GM12878 (cell line): ENCODE measurements at regions not wholly inside any gene's neighbourhood (a gene's known extent, or its start where the extent isn't known, plus 50 kb on each side); places are given as distances from the start of the nearest gene placed in this dataset.

ENCODE experiments used
- ATAC-seq: fragments of 200-7000 bp; cut with Tn5 transposase; 3 replicates; pipeline ENCODE4 v1.9.1; 2020; ENCODE audit warnings: mild to moderate bottlenecking, moderate library complexity
- BruUV-seq: library from RNA; stranded (reverse); fragments of 400-500 nt; replicated peaks from 2 replicates; lab custom pipeline; 2021; lab: Mats Ljungman, UMichigan
- CTCF ChIA-PET: fragments of 300-600 bp; sonication (Branson Sonifier 250); formaldehyde crosslinking; extraction: SDS; loops from one replicate; lab custom pipeline; 2021; ENCODE audit warnings: inconsistent platforms; lab: Yijun Ruan, JAX
- POLR2A ChIA-PET: fragments of 350-600 bp; formaldehyde crosslinking; extraction: SDS; loops from one replicate; lab custom pipeline; 2021; ENCODE audit warnings: inconsistent platforms; lab: Charles Lee
- RAD21 ChIA-PET: fragments of 300-600 bp; sonication (Branson Sonifier 250); formaldehyde crosslinking; loops from one replicate; lab custom pipeline; 2023; ENCODE audit warnings: antibody characterized with exemption; ENCODE audit not compliant: unreplicated experiment; lab: Charles Lee
- SMC1A ChIA-PET: fragments of 300-600 bp; sonication (Branson Sonifier 250); formaldehyde crosslinking; loops from one replicate; lab custom pipeline; 2023; ENCODE audit not compliant: unreplicated experiment, uncharacterized antibody; lab: Charles Lee
- DNase-seq: peaks from one replicate; pipeline ENCODE4 v3.0.0-alpha.2; 2011; ENCODE audit warnings: low read depth, low spot score
- FAIRE-seq: peaks from 3 replicates; lab custom pipeline; 2011; peaks lifted over from hg19 to GRCh38; lab: Jason Lieb, UNC
- H2AFZ ChIP-seq: 2 replicates; pipeline ENCODE4 v1.6.0; 2011; ENCODE audit warnings: low read depth, low read length, control low read depth; ENCODE audit not compliant: control insufficient read depth
- H3K27ac ChIP-seq: 2 replicates; pipeline ENCODE4 v1.5.1; 2011; ENCODE audit warnings: control low read depth; ENCODE audit not compliant: control insufficient read depth, insufficient read depth
- H3K27me3 ChIP-seq, 2 experiments: replicated peaks in 1 of 2; 2 replicates each; pipeline versions ENCODE4 v1.6.0 to v1.6.1; 2011; ENCODE audit warnings: low read length in 1 of 2; ENCODE audit not compliant: control insufficient read depth in 2 of 2, insufficient read depth in 2 of 2
- H3K36me3 ChIP-seq, 2 experiments: 2 replicates each; pipeline ENCODE4 v1.5.1; 2011; ENCODE audit warnings: low read length in 1 of 2; ENCODE audit not compliant: control insufficient read depth in 2 of 2, insufficient read depth in 2 of 2
- H3K4me1 ChIP-seq: 2 replicates; pipeline ENCODE4 v1.6.1; 2011; ENCODE audit warnings: mild to moderate bottlenecking, low read length, moderate library complexity, mixed read lengths; ENCODE audit not compliant: control insufficient read depth, insufficient read depth
- H3K4me2 ChIP-seq: 2 replicates; pipeline ENCODE4 v1.6.0; 2011; ENCODE audit warnings: control low read depth; ENCODE audit not compliant: control insufficient read depth, insufficient read depth
- H3K4me3 ChIP-seq: fragments of 200-600 bp; sonication (generic); 2 replicates; pipeline ENCODE4 v1.5.1; 2016
- H3K79me2 ChIP-seq: 2 replicates; pipeline ENCODE4 v1.6.0; 2011; ENCODE audit warnings: low read length; ENCODE audit not compliant: control insufficient read depth, insufficient read depth
- H3K9ac ChIP-seq: 2 replicates; pipeline ENCODE4 v1.8.0; 2011; ENCODE audit warnings: low read length, control low read depth, mixed read lengths; ENCODE audit not compliant: control insufficient read depth, insufficient read depth
- H3K9me3 ChIP-seq: replicated peaks from 3 replicates; pipeline ENCODE4 v1.5.1; 2011; ENCODE audit warnings: mild to moderate bottlenecking, low read length; ENCODE audit not compliant: control insufficient read depth, insufficient read depth
- H4K20me1 ChIP-seq: 2 replicates; pipeline ENCODE4 v1.6.0; 2011; ENCODE audit not compliant: control insufficient read depth, insufficient read depth
- IRF4 ChIP-seq: IDR thresholded peaks from 2 replicates; pipeline ENCODE4 v1.6.1; 2011; ENCODE audit warnings: low read depth, low read length
- KLF5 ChIP-seq: fragments of 450-650 bp; IDR thresholded peaks from 2 replicates; pipeline ENCODE4 v1.6.1; 2014; ENCODE audit warnings: mild to moderate bottlenecking; ENCODE audit not compliant: partially characterized antibody
- RAD21 ChIP-seq: IDR thresholded peaks from 2 replicates; pipeline ENCODE4 v1.6.1; 2011; ENCODE audit warnings: mild to moderate bottlenecking, low read depth, low read length, moderate library complexity; ENCODE audit not compliant: insufficient read depth
- RCOR1 ChIP-seq: conservative IDR thresholded peaks from 2 replicates; pipeline ENCODE4 v1.6.1; 2012; ENCODE audit warnings: low read depth, low read length, improper control_type of control experiment
- RUNX3 ChIP-seq: IDR thresholded peaks from 2 replicates; pipeline ENCODE4 v1.6.1; 2012; ENCODE audit warnings: low read length, inconsistent platforms
- SIX5 ChIP-seq: IDR thresholded peaks from 2 replicates; pipeline ENCODE4 v1.6.1; 2011; ENCODE audit warnings: mild to moderate bottlenecking, low read depth, low read length, moderate library complexity; ENCODE audit not compliant: severe bottlenecking
- SMAD1 ChIP-seq: fragments of 450-650 bp; IDR thresholded peaks from 2 replicates; pipeline ENCODE4 v1.6.1; 2018; ENCODE audit warnings: mild to moderate bottlenecking, low read depth; ENCODE audit not compliant: partially characterized antibody
- SMARCA5 ChIP-seq: fragments of 450-650 bp; IDR thresholded peaks from 2 replicates; pipeline ENCODE4 v1.6.1; 2017; ENCODE audit warnings: mild to moderate bottlenecking
- SMC3 ChIP-seq: IDR thresholded peaks from 2 replicates; pipeline ENCODE4 v1.6.1; 2011; ENCODE audit warnings: low read length, improper control_type of control experiment, borderline replicate concordance
- SPI1 ChIP-seq: IDR thresholded peaks from 2 replicates; pipeline ENCODE4 v1.6.1; 2011; ENCODE audit warnings: low read depth, mild to moderate bottlenecking, low read length, moderate library complexity, borderline replicate concordance; ENCODE audit not compliant: insufficient read depth
- STAT1 ChIP-seq: fragments of 450-650 bp; conservative IDR thresholded peaks from 2 replicates; pipeline ENCODE4 v1.6.1; 2014; ENCODE audit warnings: antibody characterized with exemption, mild to moderate bottlenecking
- TARDBP ChIP-seq: IDR thresholded peaks from 2 replicates; pipeline ENCODE4 v1.6.1; 2016; ENCODE audit warnings: borderline replicate concordance
- ZNF207 ChIP-seq: fragments of 450-650 bp; IDR thresholded peaks from 2 replicates; pipeline ENCODE4 v1.6.1; 2014; ENCODE audit warnings: antibody characterized with exemption, mild to moderate bottlenecking, borderline replicate concordance
- WGBS: methylation state at CpG from one replicate; pipeline ENCODE4 v1.1.6; 2016; ENCODE audit warnings: low lambda C conversion rate; ENCODE audit not compliant: insufficient replicate concordance, insufficient coverage; ENCODE audit errors: missing lambda C conversion rate; 5-methylcytosine and 5-hydroxymethylcytosine counted together
- in situ Hi-C: fragments of 300-500 bp; cut with MboI; formaldehyde crosslinking; loops from 9 replicates; pipeline ENCODE4 v1.14.3; 2018; ENCODE audit warnings: mixed read lengths
- intact Hi-C: fragments of 100-400 bp; cut with micrococcal nuclease; formaldehyde crosslinking; loops from one replicate; pipeline ENCODE4 v1.14.2; 2022; ENCODE audit not compliant: unreplicated experiment
- TF ChIP-seq, protein P1 (sequence below): fragments of 450-650 bp; IDR thresholded peaks from 2 replicates; pipeline ENCODE4 v1.6.1; 2017; ENCODE audit warnings: mild to moderate bottlenecking, moderate library complexity
- TF ChIP-seq, protein P2 (sequence below): IDR thresholded peaks from 2 replicates; pipeline ENCODE4 v1.6.1; 2012; ENCODE audit warnings: low read length, inconsistent platforms
- TF ChIP-seq, protein P3 (sequence below), 3 experiments: IDR thresholded peaks in 2 of 3; conservative IDR thresholded peaks in 1 of 3; 2 replicates each; pipeline ENCODE4 v1.5.1; 2011; ENCODE audit warnings: low read depth in 3 of 3, low read length in 3 of 3, mild to moderate bottlenecking in 3 of 3, control low read depth in 2 of 3, moderate library complexity in 2 of 3, inconsistent platforms in 1 of 3, mixed read lengths in 1 of 3; ENCODE audit not compliant: control insufficient read depth in 2 of 3, insufficient read depth in 1 of 3; ENCODE audit errors: extremely low read depth in 1 of 3

DNA sequence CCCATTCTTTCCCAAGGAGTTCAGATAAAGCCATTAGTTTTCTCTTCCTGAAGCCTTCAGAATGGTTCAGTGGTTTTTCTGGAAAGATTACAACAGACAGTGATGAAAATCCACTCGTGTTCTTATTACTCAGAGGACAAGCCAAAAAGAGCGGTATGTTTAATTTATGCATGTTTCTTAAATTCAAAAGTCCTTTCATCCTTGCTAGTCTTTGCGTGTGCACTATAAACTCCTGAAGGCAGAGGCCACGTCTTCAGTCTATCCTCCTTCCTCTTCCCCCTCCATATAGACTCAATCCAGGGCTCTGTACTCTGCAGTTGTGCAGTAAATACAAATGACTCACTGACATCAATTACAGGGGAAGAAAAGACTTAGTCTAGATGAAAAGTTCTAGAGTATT is 409.2 kb upstream of the PLXNA2 start (continued):
- no peak for TF ChIP-seq ZNF207
- no peak for TF ChIP-seq TARDBP
- TF ChIP-seq, protein P1, sequence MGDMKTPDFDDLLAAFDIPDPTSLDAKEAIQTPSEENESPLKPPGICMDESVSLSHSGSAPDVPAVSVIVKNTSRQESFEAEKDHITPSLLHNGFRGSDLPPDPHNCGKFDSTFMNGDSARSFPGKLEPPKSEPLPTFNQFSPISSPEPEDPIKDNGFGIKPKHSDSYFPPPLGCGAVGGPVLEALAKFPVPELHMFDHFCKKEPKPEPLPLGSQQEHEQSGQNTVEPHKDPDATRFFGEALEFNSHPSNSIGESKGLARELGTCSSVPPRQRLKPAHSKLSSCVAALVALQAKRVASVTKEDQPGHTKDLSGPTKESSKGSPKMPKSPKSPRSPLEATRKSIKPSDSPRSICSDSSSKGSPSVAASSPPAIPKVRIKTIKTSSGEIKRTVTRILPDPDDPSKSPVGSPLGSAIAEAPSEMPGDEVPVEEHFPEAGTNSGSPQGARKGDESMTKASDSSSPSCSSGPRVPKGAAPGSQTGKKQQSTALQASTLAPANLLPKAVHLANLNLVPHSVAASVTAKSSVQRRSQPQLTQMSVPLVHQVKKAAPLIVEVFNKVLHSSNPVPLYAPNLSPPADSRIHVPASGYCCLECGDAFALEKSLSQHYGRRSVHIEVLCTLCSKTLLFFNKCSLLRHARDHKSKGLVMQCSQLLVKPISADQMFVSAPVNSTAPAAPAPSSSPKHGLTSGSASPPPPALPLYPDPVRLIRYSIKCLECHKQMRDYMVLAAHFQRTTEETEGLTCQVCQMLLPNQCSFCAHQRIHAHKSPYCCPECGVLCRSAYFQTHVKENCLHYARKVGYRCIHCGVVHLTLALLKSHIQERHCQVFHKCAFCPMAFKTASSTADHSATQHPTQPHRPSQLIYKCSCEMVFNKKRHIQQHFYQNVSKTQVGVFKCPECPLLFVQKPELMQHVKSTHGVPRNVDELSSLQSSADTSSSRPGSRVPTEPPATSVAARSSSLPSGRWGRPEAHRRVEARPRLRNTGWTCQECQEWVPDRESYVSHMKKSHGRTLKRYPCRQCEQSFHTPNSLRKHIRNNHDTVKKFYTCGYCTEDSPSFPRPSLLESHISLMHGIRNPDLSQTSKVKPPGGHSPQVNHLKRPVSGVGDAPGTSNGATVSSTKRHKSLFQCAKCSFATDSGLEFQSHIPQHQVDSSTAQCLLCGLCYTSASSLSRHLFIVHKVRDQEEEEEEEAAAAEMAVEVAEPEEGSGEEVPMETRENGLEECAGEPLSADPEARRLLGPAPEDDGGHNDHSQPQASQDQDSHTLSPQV: no peak
- TF ChIP-seq, protein P2, sequence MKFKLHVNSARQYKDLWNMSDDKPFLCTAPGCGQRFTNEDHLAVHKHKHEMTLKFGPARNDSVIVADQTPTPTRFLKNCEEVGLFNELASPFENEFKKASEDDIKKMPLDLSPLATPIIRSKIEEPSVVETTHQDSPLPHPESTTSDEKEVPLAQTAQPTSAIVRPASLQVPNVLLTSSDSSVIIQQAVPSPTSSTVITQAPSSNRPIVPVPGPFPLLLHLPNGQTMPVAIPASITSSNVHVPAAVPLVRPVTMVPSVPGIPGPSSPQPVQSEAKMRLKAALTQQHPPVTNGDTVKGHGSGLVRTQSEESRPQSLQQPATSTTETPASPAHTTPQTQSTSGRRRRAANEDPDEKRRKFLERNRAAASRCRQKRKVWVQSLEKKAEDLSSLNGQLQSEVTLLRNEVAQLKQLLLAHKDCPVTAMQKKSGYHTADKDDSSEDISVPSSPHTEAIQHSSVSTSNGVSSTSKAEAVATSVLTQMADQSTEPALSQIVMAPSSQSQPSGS: no peak
- TF ChIP-seq SIX5: no peak
- TF ChIP-seq STAT1: no peak

DNA sequence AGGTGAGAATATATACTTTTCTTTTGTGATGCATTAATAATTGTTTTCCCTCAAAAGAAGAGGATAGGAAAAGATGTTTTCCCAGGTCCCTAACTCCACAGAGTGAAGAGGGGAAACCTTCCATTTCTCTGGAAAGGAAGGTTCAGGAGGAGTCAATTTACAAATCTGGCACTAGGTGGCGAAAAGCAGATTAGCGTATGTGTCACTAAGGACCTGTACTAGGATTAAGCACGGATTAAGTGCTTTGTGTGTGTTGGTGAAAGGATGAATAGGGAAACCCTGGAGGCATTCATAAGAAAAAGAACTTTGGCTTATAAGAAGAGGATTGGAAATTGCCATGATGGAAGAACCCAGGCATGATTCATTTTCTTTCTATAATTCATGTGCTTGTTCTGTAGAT is 410.1 kb upstream of the PLXNA2 start:
- CTCF ChIA-PET: interaction anchor here (0.7 to 1.5 kb wide), 6 partner anchors 37 to 912 kb away, joined by 3 to 5 read pairs (median 3); no protein-coding TSS in a partner anchor
- TF ChIP-seq RAD21: peak; percentile 45
- peak; percentile 44; the same call in 1 of the 2 replicates for TF ChIP-seq SMC3
- TF ChIP-seq IRF4: no peak
- TF ChIP-seq SMARCA5: peak; percentile 88; the same call in 1 of the 2 replicates
- no peak for TF ChIP-seq RCOR1
- TF ChIP-seq, protein P3, sequence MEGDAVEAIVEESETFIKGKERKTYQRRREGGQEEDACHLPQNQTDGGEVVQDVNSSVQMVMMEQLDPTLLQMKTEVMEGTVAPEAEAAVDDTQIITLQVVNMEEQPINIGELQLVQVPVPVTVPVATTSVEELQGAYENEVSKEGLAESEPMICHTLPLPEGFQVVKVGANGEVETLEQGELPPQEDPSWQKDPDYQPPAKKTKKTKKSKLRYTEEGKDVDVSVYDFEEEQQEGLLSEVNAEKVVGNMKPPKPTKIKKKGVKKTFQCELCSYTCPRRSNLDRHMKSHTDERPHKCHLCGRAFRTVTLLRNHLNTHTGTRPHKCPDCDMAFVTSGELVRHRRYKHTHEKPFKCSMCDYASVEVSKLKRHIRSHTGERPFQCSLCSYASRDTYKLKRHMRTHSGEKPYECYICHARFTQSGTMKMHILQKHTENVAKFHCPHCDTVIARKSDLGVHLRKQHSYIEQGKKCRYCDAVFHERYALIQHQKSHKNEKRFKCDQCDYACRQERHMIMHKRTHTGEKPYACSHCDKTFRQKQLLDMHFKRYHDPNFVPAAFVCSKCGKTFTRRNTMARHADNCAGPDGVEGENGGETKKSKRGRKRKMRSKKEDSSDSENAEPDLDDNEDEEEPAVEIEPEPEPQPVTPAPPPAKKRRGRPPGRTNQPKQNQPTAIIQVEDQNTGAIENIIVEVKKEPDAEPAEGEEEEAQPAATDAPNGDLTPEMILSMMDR (IDR thresholded peaks at IDR 0.05 in 2 of 3, conservative IDR thresholded peaks at IDR 0.05 in 1 of 3; ENCODE audit: control insufficient read depth in 2 of 3, extremely low read depth in 1 of 3, insufficient read depth in 1 of 3, low read depth in 3 of 3, low read length in 3 of 3): peak; percentile 41 to 54 (median 44); a peak in 5 of 6 replicates
- no peak for TF ChIP-seq SPI1
- TF ChIP-seq RUNX3: no peak
- TF ChIP-seq KLF5: no peak
- TF ChIP-seq SMAD1: no peak

More for the DNA sequence above, 410.1 kb upstream of the PLXNA2 start:
- Histone ChIP-seq H3K4me3 (no peak overlapping the region), H3K27me3 (no peaks in the 10 kb centered on the region), H3K9ac (no peak overlapping the region), H4K20me1 (no peaks in the 10 kb centered on the region), H3K4me1 (no peaks in the 10 kb centered on the region), H2AFZ (no peak overlapping the region), H3K4me2 (no peak overlapping the region), H3K79me2 (no peaks in the 10 kb centered on the region), H3K27ac (no peak overlapping the region), H3K9me3 (no peaks in the 10 kb centered on the region), H3K36me3 (no peaks in the 10 kb centered on the region)
- 1% methylated on average over 3 of the region's 3 CpGs for WGBS
- in situ Hi-C loops (loop anchor here (10.0 kb wide), 1 partner anchor 551 kb away; no protein-coding TSS in a partner anchor), intact Hi-C loops (loop anchor here (5.0 kb wide), 2 partner anchors 538 to 553 kb away; no protein-coding TSS in a partner anchor)
- ChIA-PET RAD21 (no interaction called here), SMC1A (interaction anchor here (0.6 kb wide), 1 partner anchor 9 kb away, joined by 3 read pairs; no protein-coding TSS in a partner anchor), POLR2A (no interaction called here)
- no peak for DNase-seq
- no peak for FAIRE-seq
- BruUV-seq: no TSS peak
- peak; percentile 51; the same call in 2 of the 3 replicates for ATAC-seq
